Tibial nerve (tissue), 4 donors: ENCODE measurements at regions not wholly inside any gene's neighbourhood (a gene's known extent, or its start where the extent isn't known, plus 50 kb on each side); places are given as distances from the start of the nearest gene placed in this dataset.

Experiments
- DNase-seq, 2 donors: peaks; one replicate each; pipeline ENCODE4 v3.0.0-alpha.2; 2019; ENCODE audit warnings: low spot score in 2 of 2
- H3K27ac ChIP-seq, 4 donors: fragments of 200-600 bp; sonication (generic) in 3 of 4; one replicate each; pipeline ENCODE4 v1.5.1; 2017 to 2019; ENCODE audit warnings: mild to moderate bottlenecking in 1 of 4
- H3K27me3 ChIP-seq, 2 donors: fragments of 200-600 bp; sonication (generic) in 1 of 2; one replicate each; pipeline versions ENCODE4 v1.5.1 to v1.6.0; 2017 to 2019
- H3K36me3 ChIP-seq, 3 donors: fragments of 200-600 bp; sonication (generic); one replicate each; pipeline ENCODE4 v1.5.1; 2018 to 2019
- H3K4me1 ChIP-seq, 4 donors: fragments of 200-600 bp; sonication (generic) in 3 of 4; one replicate each; pipeline ENCODE4 v1.5.1; 2017 to 2019
- H3K4me3 ChIP-seq, 4 donors: fragments of 200-600 bp; sonication (generic) in 3 of 4; one replicate each; pipeline ENCODE4 v1.5.1; 2017 to 2019; ENCODE audit warnings: mild to moderate bottlenecking in 1 of 4, moderate library complexity in 1 of 4
- H3K9me3 ChIP-seq, 4 donors: fragments of 200-600 bp; sonication (generic) in 3 of 4; one replicate each; pipeline ENCODE4 v1.5.1; 2017 to 2019
- CTCF ChIP-seq, 5 experiments: fragments of 200-600 bp in 3 of 5; fragments of 450-650 bp in 2 of 5; sonication (generic) in 3 of 5; IDR thresholded peaks; one replicate each; pipeline ENCODE4 v1.5.1; 2016 to 2019; ENCODE audit warnings: antibody characterized with exemption in 5 of 5, mild to moderate bottlenecking in 3 of 5, moderate library complexity in 2 of 5
- EP300 ChIP-seq, 2 donors: sonication (generic); formaldehyde crosslinking; IDR thresholded peaks; one replicate each; pipeline ENCODE4 v1.6.1; 2017; ENCODE audit warnings: antibody characterized with exemption in 2 of 2, mild to moderate bottlenecking in 1 of 2
- POLR2A ChIP-seq, 2 donors: fragments of 450-650 bp; IDR thresholded peaks; one replicate each; pipeline ENCODE4 v1.6.1; 2017; ENCODE audit warnings: antibody characterized with exemption in 2 of 2, mild to moderate bottlenecking in 2 of 2, moderate library complexity in 2 of 2
- WGBS, 2 donors: methylation state at CpG; one replicate each; pipeline ENCODE4 v1.1.5; 2018; 5-methylcytosine and 5-hydroxymethylcytosine counted together

DNA sequence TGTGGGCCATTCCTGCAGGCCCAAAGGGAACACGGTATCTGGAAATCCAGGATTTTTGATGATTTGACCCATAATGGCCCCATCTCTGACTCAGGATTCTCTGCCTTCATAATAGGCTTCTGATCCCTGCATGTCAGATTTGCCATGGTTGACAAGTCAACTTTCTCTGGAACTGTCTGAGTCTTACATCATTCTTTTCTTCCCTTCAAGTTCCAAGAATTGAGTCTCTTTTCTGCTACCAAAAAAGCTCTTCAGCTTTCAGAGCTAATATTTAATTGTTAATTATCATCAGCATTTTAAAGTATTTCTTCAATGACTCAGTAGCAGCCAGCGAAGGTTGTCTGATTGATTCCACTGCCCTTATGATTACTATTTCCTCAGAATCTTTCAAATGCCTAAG is 244.4 kb upstream of the COL8A1 start:
- no peak overlapping the region for H3K27ac ChIP-seq
- no peaks in the 10 kb centered on the region for H3K27me3 ChIP-seq
- H3K4me1 ChIP-seq, result no peaks in the 10 kb centered on the region
- WGBS, 2 donors, result 82 to 90% methylated on average over 2 of the region's 2 CpGs
- H3K36me3 ChIP-seq, result no peaks in the 10 kb centered on the region
- H3K9me3 ChIP-seq, result peaks cover 0 to 10% (median 0%) of the 10 kb centered on the region in 4 donors
- TF ChIP-seq CTCF (IDR thresholded peaks at IDR 0.05) (no peak), EP300 (IDR thresholded peaks at IDR 0.05) (no peak), POLR2A (IDR thresholded peaks at IDR 0.05) (no peak)
- H3K4me3 ChIP-seq, result no peak overlapping the region
- no peak for DNase-seq

- Histone ChIP-seq H3K4me1 (no peaks in the 10 kb centered on the region), H3K36me3 (no peaks in the 10 kb centered on the region)
- TF ChIP-seq CTCF (IDR thresholded peaks at IDR 0.05), result no peak
- no peak for TF ChIP-seq EP300 (IDR thresholded peaks at IDR 0.05)
- TF ChIP-seq POLR2A (IDR thresholded peaks at IDR 0.05), result no peak
Observed at GRCh38 chr3:99388780-99389179, 249.6 kb upstream of the COL8A1 start.

GRCh38 chr3:99384596-99384995 is 253.8 kb upstream of the COL8A1 start:
- no peaks in the 10 kb centered on the region for H3K4me1 ChIP-seq
- H3K36me3 ChIP-seq, result no peaks in the 10 kb centered on the region
- no peaks in the 10 kb centered on the region for H3K27me3 ChIP-seq
- no peak overlapping the region for H3K27ac ChIP-seq
- no peak overlapping the region for H3K4me3 ChIP-seq
- TF ChIP-seq CTCF (IDR thresholded peaks at IDR 0.05) (no peak), EP300 (IDR thresholded peaks at IDR 0.05) (no peak), POLR2A (IDR thresholded peaks at IDR 0.05) (no peak)
- no peak for DNase-seq
- peaks cover 0 to 17% (median 0%) of the 10 kb centered on the region in 4 donors for H3K9me3 ChIP-seq

More at GRCh38 chr3:99388780-99389179, 249.6 kb upstream of the COL8A1 start:
- Histone ChIP-seq H3K9me3 (no peaks in the 10 kb centered on the region), H3K27ac (no peak overlapping the region), H3K27me3 (no peaks in the 10 kb centered on the region), H3K4me3 (no peak overlapping the region)
- no peak for DNase-seq

- 94 to 100% methylated on average over 3 of the region's 3 CpGs for WGBS, 2 donors
- no peak overlapping the region for H3K27ac ChIP-seq
- TF ChIP-seq EP300 (IDR thresholded peaks at IDR 0.05), result no peak
- TF ChIP-seq POLR2A (IDR thresholded peaks at IDR 0.05), result no peak
Observed at GRCh38 chr3:99376926-99377325, 261.5 kb upstream of the COL8A1 start.

GRCh38 chr3:99373846-99374210 is 264.6 kb upstream of the COL8A1 start:
- Histone ChIP-seq H3K27me3 (no peaks in the 10 kb centered on the region), H3K9me3 (no peaks in the 10 kb centered on the region), H3K36me3 (no peaks in the 10 kb centered on the region), H3K27ac (no peak overlapping the region), H3K4me1 (no peaks in the 10 kb centered on the region), H3K4me3 (no peak overlapping the region)
- WGBS, 2 donors, result 87 to 90% methylated on average over 2 of the region's 2 CpGs
- no peak for DNase-seq
- TF ChIP-seq CTCF (IDR thresholded peaks at IDR 0.05) (no peak), POLR2A (IDR thresholded peaks at IDR 0.05) (no peak), EP300 (IDR thresholded peaks at IDR 0.05) (no peak)

More at GRCh38 chr3:99376926-99377325, 261.5 kb upstream of the COL8A1 start:
- H3K36me3 ChIP-seq, result no peaks in the 10 kb centered on the region
- no peak overlapping the region for H3K4me3 ChIP-seq
- H3K4me1 ChIP-seq, result no peaks in the 10 kb centered on the region
- H3K9me3 ChIP-seq, result peaks cover 0 to 14% (median 0%) of the 10 kb centered on the region in 4 donors
- no peaks in the 10 kb centered on the region for H3K27me3 ChIP-seq
- no peak for DNase-seq
